DMS153 treated with DMSO at 0.1 percent for 48 hours (cell line): ENCODE measurements at regions not wholly inside any gene's neighbourhood (a gene's known extent, or its start where the extent isn't known, plus 50 kb on each side); places are given as distances from the start of the nearest gene placed in this dataset.

Experiments
- DNase-seq: peaks from one replicate; lab custom pipeline; 2025; ENCODE audit not compliant: unreplicated experiment; lab: John Stamatoyannopoulos, UW

- no peak for DNase-seq
Observed at GRCh38 chr12:111180426-111181142, 188.3 kb downstream of the PHETA1 start.

- no peak for DNase-seq
Observed at GRCh38 chr12:111178181-111179081, 190.5 kb downstream of the PHETA1 start.

GRCh38 chr12:111175396-111176094 lies 193.3 kb downstream of the PHETA1 start:
- DNase-seq: no peak

GRCh38 chr12:111174961-111175345 lies 193.9 kb downstream of the PHETA1 start:
- no peak for DNase-seq

GRCh38 chr12:111174251-111174960 lies 194.5 kb downstream of the PHETA1 start:
- DNase-seq: no peak

- DNase-seq: no peak
Observed at GRCh38 chr12:111173836-111174235, 195.1 kb downstream of the PHETA1 start.

- no peak for DNase-seq
Observed at GRCh38 chr12:111173391-111173790, 195.5 kb downstream of the PHETA1 start.

GRCh38 chr12:111172786-111173185 lies 196.1 kb downstream of the PHETA1 start:
- DNase-seq: no peak

GRCh38 chr12:111171832-111172231 lies 197.1 kb downstream of the PHETA1 start:
- DNase-seq: no peak

GRCh38 chr12:111171345-111171744 lies 197.6 kb downstream of the PHETA1 start:
- no peak for DNase-seq

GRCh38 chr12:111170543-111170942 lies 198.4 kb downstream of the PHETA1 start:
- no peak for DNase-seq

- no peak for DNase-seq
Observed at GRCh38 chr12:111169456-111169855, 199.4 kb downstream of the PHETA1 start.

GRCh38 chr12:111169032-111169431 lies 199.9 kb downstream of the PHETA1 start:
- DNase-seq: no peak

- DNase-seq: no peak
Observed at GRCh38 chr12:111168009-111168900, 200.6 kb downstream of the PHETA1 start.

- DNase-seq: no peak
Observed at GRCh38 chr12:111166779-111167540, 201.9 kb downstream of the PHETA1 start.

GRCh38 chr12:111164833-111165525 lies 203.9 kb downstream of the PHETA1 start:
- no peak for DNase-seq

GRCh38 chr12:111163422-111163821 lies 205.5 kb downstream of the PHETA1 start:
- no peak for DNase-seq

- no peak for DNase-seq
Observed at GRCh38 chr12:111161898-111162297, 207.0 kb downstream of the PHETA1 start.
